T-helper 1 cell treated with Interleukin-12 subunit alpha and Interleukin-12 subunit beta and Interleukin-4 antibody, amounts not matched to agents 30 μg/mL and 1 μg/mL, for 36 hours (primary cell): ENCODE measurements at regions not wholly inside any gene's neighbourhood (a gene's known extent, or its start where the extent isn't known, plus 50 kb on each side); places are given as distances from the start of the nearest gene placed in this dataset.

Experiments used
- H3K27ac Mint-ChIP-seq: one replicate; pipeline ENCODE4 v1.8.0; 2021; ENCODE audit warnings: mild to moderate bottlenecking, mixed read lengths
- H3K27me3 Mint-ChIP-seq: one replicate; pipeline ENCODE4 v1.8.0; 2021; ENCODE audit warnings: low read depth, mixed read lengths
- H3K36me3 Mint-ChIP-seq: one replicate; pipeline ENCODE4 v1.8.0; 2021; ENCODE audit warnings: low read depth, mixed read lengths
- H3K4me1 Mint-ChIP-seq: one replicate; pipeline ENCODE4 v1.8.0; 2021; ENCODE audit warnings: low read depth, mixed read lengths
- H3K4me3 Mint-ChIP-seq: one replicate; pipeline ENCODE4 v1.8.0; 2021; ENCODE audit warnings: mild to moderate bottlenecking, moderate library complexity, mixed read lengths
- H3K9me3 Mint-ChIP-seq: one replicate; pipeline ENCODE4 v1.8.0; 2021; ENCODE audit warnings: mixed read lengths

- H3K27me3 Mint-ChIP-seq: no peaks in the 10 kb centered on the region
- no peak overlapping the region for H3K27ac Mint-ChIP-seq
- peaks cover 3% of the 10 kb centered on the region for H3K9me3 Mint-ChIP-seq
- no peak overlapping the region for H3K4me3 Mint-ChIP-seq
- no peaks in the 10 kb centered on the region for H3K36me3 Mint-ChIP-seq
- no peaks in the 10 kb centered on the region for H3K4me1 Mint-ChIP-seq
Measured at GRCh38 chr18:60130284-60130683, 230.5 kb downstream of the PMAIP1 start.

DNA sequence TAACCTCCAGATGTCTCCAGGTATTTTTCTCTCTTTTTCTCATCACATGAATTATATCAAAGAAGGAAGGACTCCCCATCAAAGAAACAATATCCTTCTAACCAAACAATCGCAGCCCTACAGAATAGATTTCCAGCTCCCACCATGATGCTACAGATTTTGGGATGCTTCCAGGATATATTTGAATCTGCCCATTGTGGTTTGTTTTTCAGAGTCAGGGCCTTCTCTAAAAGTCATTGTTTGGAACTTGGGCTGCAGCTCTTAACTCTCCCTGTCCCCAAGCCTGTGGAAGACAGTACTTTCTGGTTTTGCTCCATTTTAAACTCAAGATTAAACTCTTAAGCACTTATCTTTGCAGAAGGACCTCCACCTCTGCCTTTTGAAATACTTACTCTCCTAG lies 223.2 kb downstream of the PMAIP1 start:
- Mint-ChIP-seq H3K4me3 (no peak overlapping the region), H3K4me1 (no peaks in the 10 kb centered on the region), H3K27me3 (no peaks in the 10 kb centered on the region), H3K27ac (no peak overlapping the region), H3K9me3 (no peaks in the 10 kb centered on the region), H3K36me3 (no peaks in the 10 kb centered on the region)

- no peak overlapping the region for H3K27ac Mint-ChIP-seq
Measured at GRCh38 chr18:60122339-60122738, 222.5 kb downstream of the PMAIP1 start.

DNA sequence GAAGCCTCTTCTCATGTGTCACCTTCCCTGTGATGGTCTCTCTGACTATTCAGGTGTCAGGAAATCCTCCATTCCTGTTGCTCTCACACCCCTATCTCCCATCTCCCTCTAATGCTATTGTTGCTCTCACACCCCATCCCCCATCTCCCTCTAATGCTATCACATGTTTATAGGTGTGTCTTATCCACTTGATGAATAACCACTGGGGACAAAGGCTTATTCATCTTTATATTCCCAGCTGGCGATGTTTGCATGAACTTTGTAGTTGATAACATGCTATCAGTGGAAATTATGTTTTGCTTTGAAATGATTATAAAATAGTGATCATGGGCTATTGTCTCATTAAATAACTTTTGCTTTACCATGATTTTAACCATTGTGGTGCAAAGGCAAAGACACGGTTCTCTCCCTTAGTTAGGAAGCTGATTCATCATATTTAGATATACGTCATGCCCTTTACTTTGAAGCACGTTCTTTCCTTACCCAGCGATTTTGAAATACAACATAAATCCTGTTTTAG lies 220.5 kb downstream of the PMAIP1 start:
- no peak overlapping the region for H3K27ac Mint-ChIP-seq
- H3K27me3 Mint-ChIP-seq: no peaks in the 10 kb centered on the region
- H3K4me3 Mint-ChIP-seq: no peak overlapping the region
- no peaks in the 10 kb centered on the region for H3K4me1 Mint-ChIP-seq
- no peaks in the 10 kb centered on the region for H3K9me3 Mint-ChIP-seq
- H3K36me3 Mint-ChIP-seq: no peaks in the 10 kb centered on the region

More at GRCh38 chr18:60122339-60122738, 222.5 kb downstream of the PMAIP1 start:
- Mint-ChIP-seq H3K9me3 (no peaks in the 10 kb centered on the region), H3K36me3 (no peaks in the 10 kb centered on the region), H3K27me3 (no peaks in the 10 kb centered on the region), H3K4me1 (no peaks in the 10 kb centered on the region), H3K4me3 (no peak overlapping the region)

- no peaks in the 10 kb centered on the region for H3K9me3 Mint-ChIP-seq
Measured at GRCh38 chr18:60117321-60117720, 217.5 kb downstream of the PMAIP1 start.

DNA sequence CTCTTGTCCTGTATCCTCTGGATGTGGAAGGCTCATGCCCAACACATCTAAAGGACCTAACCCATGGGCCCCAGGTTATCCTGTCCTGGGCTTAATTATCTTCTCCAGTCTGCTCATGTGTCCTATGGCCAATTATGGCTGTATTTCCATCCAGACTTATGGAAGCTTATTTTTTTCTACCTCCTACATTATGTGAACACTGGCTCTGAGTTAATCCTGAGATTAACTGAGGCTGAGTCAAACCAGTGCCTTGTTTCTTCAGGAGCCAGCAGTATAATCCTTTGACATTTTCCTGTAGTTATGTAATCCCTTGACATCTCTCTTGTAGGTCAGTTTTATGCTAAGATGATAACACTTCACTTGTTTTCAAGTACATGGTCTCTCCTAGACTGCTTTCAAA lies 213.6 kb downstream of the PMAIP1 start:
- H3K4me3 Mint-ChIP-seq: no peak overlapping the region
- no peaks in the 10 kb centered on the region for H3K9me3 Mint-ChIP-seq
- H3K27me3 Mint-ChIP-seq: no peaks in the 10 kb centered on the region
- no peaks in the 10 kb centered on the region for H3K4me1 Mint-ChIP-seq
- H3K36me3 Mint-ChIP-seq: no peaks in the 10 kb centered on the region
- no peak overlapping the region for H3K27ac Mint-ChIP-seq

More at GRCh38 chr18:60117321-60117720, 217.5 kb downstream of the PMAIP1 start:
- Mint-ChIP-seq H3K36me3 (no peaks in the 10 kb centered on the region), H3K4me1 (no peaks in the 10 kb centered on the region), H3K4me3 (no peak overlapping the region), H3K27me3 (no peaks in the 10 kb centered on the region), H3K27ac (no peak overlapping the region)

DNA sequence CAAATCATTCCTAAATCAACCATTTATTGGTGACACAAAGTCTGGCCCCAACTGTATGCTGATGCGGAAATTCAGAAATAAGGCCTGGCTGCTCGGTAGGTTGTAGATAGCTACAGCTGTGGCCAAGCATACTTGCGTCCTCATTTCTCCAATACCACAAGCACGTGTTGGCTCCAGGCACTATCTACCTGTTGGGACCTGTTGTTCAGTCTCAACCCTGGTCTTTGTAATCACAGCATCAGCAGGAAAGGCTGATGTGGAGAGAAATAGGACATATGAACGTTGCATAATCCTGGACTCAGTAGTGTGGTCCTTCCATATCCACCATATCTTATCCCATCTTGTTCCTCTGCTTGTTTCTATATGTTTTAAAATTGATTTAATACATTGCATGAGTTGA lies 212.6 kb downstream of the PMAIP1 start:
- H3K9me3 Mint-ChIP-seq: no peaks in the 10 kb centered on the region
- no peaks in the 10 kb centered on the region for H3K36me3 Mint-ChIP-seq
- no peak overlapping the region for H3K4me3 Mint-ChIP-seq
- no peaks in the 10 kb centered on the region for H3K4me1 Mint-ChIP-seq
- H3K27ac Mint-ChIP-seq: no peak overlapping the region
- no peaks in the 10 kb centered on the region for H3K27me3 Mint-ChIP-seq

GRCh38 chr18:60111525-60111924 lies 211.7 kb downstream of the PMAIP1 start:
- no peaks in the 10 kb centered on the region for H3K9me3 Mint-ChIP-seq
- H3K27me3 Mint-ChIP-seq: no peaks in the 10 kb centered on the region
- no peak overlapping the region for H3K27ac Mint-ChIP-seq
- H3K4me3 Mint-ChIP-seq: no peak overlapping the region
- H3K36me3 Mint-ChIP-seq: no peaks in the 10 kb centered on the region
- H3K4me1 Mint-ChIP-seq: no peaks in the 10 kb centered on the region

- Mint-ChIP-seq H3K4me3 (no peak overlapping the region), H3K27me3 (no peaks in the 10 kb centered on the region), H3K9me3 (no peaks in the 10 kb centered on the region), H3K27ac (no peak overlapping the region), H3K36me3 (no peaks in the 10 kb centered on the region), H3K4me1 (no peaks in the 10 kb centered on the region)
Measured at GRCh38 chr18:60110836-60111235, 211.0 kb downstream of the PMAIP1 start.

- no peak overlapping the region for H3K4me3 Mint-ChIP-seq
- no peak overlapping the region for H3K27ac Mint-ChIP-seq
- no peaks in the 10 kb centered on the region for H3K4me1 Mint-ChIP-seq
- no peaks in the 10 kb centered on the region for H3K27me3 Mint-ChIP-seq
- no peaks in the 10 kb centered on the region for H3K9me3 Mint-ChIP-seq
- H3K36me3 Mint-ChIP-seq: no peaks in the 10 kb centered on the region
Measured at GRCh38 chr18:60100778-60101177, 201.0 kb downstream of the PMAIP1 start.

- Mint-ChIP-seq H3K4me3 (no peak overlapping the region), H3K36me3 (no peaks in the 10 kb centered on the region), H3K9me3 (no peaks in the 10 kb centered on the region), H3K27me3 (no peaks in the 10 kb centered on the region), H3K27ac (no peak overlapping the region), H3K4me1 (no peaks in the 10 kb centered on the region)
Measured at GRCh38 chr18:60099709-60100108, 199.9 kb downstream of the PMAIP1 start.

DNA sequence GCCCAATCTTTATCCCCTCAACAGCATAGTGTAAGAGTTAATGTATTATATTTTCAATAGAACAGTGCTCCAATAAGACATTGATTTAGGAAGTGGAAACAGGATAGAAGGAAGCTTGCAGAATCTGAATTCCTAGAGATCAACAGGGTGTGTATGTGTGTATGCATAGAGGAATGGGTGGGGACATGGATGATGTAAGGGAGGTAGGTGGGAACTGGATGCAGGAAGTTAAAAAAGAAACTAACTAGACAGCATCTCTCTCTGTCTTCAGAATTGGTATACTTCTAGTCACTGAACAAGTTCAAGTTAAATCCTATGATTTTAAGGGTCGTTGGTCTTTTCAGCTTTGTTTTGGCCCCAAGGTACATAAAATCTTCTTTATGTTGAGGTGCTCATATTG lies 196.6 kb downstream of the PMAIP1 start:
- H3K9me3 Mint-ChIP-seq: no peaks in the 10 kb centered on the region
- H3K4me1 Mint-ChIP-seq: no peaks in the 10 kb centered on the region
- no peaks in the 10 kb centered on the region for H3K36me3 Mint-ChIP-seq

GRCh38 chr18:60092073-60092472 lies 192.3 kb downstream of the PMAIP1 start:
- Mint-ChIP-seq H3K4me3 (no peak overlapping the region), H3K27me3 (no peaks in the 10 kb centered on the region), H3K36me3 (no peaks in the 10 kb centered on the region), H3K9me3 (no peaks in the 10 kb centered on the region), H3K4me1 (no peaks in the 10 kb centered on the region), H3K27ac (no peak overlapping the region)

More for the DNA sequence above, 196.6 kb downstream of the PMAIP1 start:
- Mint-ChIP-seq H3K27ac (no peak overlapping the region), H3K27me3 (no peaks in the 10 kb centered on the region), H3K4me3 (no peak overlapping the region)

GRCh38 chr18:60090170-60090569 lies 190.4 kb downstream of the PMAIP1 start:
- Mint-ChIP-seq H3K9me3 (no peaks in the 10 kb centered on the region), H3K27me3 (no peaks in the 10 kb centered on the region), H3K36me3 (no peaks in the 10 kb centered on the region), H3K27ac (no peak overlapping the region), H3K4me3 (no peak overlapping the region), H3K4me1 (no peaks in the 10 kb centered on the region)

- H3K4me1 Mint-ChIP-seq: no peaks in the 10 kb centered on the region
Measured at GRCh38 chr18:60082790-60083189, 183.0 kb downstream of the PMAIP1 start.

GRCh38 chr18:60082282-60082681 lies 182.5 kb downstream of the PMAIP1 start:
- H3K4me3 Mint-ChIP-seq: no peak overlapping the region
- H3K36me3 Mint-ChIP-seq: no peaks in the 10 kb centered on the region
- no peaks in the 10 kb centered on the region for H3K4me1 Mint-ChIP-seq
- H3K27me3 Mint-ChIP-seq: no peaks in the 10 kb centered on the region
- no peak overlapping the region for H3K27ac Mint-ChIP-seq
- no peaks in the 10 kb centered on the region for H3K9me3 Mint-ChIP-seq

More at GRCh38 chr18:60082790-60083189, 183.0 kb downstream of the PMAIP1 start:
- Mint-ChIP-seq H3K36me3 (no peaks in the 10 kb centered on the region), H3K27ac (no peak overlapping the region), H3K27me3 (no peaks in the 10 kb centered on the region), H3K9me3 (no peaks in the 10 kb centered on the region), H3K4me3 (no peak overlapping the region)
